Left kidney (tissue), 1 donor: ENCODE measurements at regions not wholly inside any gene's neighbourhood (a gene's known extent, or its start where the extent isn't known, plus 50 kb on each side); places are given as distances from the start of the nearest gene placed in this dataset.
"Not testable (repeated sequence)": the region's sequence is repeated elsewhere in the genome, so short reads cannot be mapped to it uniquely, and the experiment has no call there.

Experiments
- DNase-seq: peaks from one replicate; pipeline ENCODE4 v3.0.0-alpha.2; 2013

DNA sequence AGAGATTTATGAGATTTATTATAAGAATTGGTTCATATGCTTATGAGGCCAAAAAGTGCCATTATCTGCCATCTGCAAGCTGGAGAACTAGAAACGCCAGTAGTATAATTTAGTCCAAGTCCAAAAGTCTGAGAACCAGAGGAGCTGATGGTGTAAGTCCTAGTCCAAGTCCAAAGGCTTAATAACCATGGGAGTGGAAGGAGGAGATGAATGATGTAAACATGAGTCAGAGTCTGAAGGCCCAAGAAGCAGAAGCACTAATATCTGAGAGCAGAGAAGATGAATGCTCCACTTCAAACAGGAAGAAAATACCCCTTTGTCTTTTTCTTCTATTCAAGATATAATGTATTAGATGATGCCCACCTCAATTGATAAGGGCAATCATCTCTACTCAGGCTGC, 185.7 kb downstream of the CGGBP1 start:
- no peak for DNase-seq

DNA sequence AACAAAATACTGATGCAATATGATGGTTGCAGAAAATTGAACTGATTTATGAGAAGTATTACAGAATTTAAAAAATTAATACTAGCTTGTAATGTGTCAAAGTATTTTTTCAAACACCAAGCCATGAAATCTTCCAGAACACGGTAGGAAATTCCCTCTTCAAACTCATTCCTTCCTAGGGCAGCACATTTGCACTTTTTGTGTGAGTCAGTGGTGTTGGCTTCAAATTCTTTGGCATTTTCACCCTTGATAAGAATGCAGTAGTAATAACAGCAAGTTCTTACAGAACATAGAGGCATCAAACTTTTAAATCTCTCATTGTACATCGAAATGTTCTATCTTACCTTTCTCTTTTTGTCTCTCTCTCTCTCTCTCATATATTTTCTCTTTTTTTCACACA, 191.8 kb downstream of the CGGBP1 start:
- no peak for DNase-seq

DNA sequence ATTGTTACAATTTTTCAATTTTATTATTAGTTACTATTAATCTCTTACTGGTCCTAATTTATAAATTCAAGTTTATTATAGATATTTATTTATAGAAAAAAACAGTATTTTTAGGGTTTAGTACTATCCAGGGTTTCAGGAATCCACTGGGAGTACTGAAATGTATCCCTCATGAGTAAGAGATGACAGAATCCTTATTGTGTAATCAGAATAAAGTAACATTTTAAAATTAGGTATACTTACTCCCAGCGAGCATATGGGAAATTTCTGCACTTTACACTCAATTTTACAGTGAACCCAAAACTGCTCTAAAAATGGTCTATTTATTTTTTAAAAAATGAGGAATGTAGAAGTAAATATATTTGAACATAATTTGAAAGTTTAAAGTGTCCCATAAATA, 202.7 kb downstream of the CGGBP1 start:
- no peak for DNase-seq

- DNase-seq = no peak
Observed at GRCh38 chr3:87855616-87856015, 203.2 kb downstream of the CGGBP1 start.

DNA sequence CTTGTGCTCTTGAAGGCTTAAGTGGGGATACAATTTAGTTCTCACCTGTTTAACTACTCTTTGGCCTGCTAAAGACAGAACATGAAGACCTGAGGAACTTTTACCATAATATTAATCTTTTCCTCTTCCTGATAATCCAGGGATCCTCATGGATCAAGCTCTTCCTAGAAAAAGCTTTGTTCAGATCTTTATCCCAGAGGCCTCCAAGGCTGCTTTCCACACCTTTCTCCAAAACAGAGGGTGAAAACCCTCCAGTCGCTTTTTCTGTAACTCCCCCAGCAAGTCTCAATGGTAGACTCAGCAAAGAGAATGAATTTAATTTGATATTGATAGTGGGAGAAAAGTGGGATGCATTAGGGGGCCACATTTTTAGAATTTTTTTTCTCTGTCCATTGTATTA, 203.6 kb downstream of the CGGBP1 start:
- DNase-seq = no peak

GRCh38 chr3:87848003-87848402, 210.8 kb downstream of the CGGBP1 start:
- DNase-seq = no peak

GRCh38 chr3:87837076-87837475, 221.7 kb downstream of the CGGBP1 start:
- DNase-seq = no peak

GRCh38 chr3:87836026-87836425, 222.8 kb downstream of the CGGBP1 start:
- DNase-seq = no peak

GRCh38 chr3:87835236-87835635, 223.6 kb downstream of the CGGBP1 start:
- DNase-seq = no peak

DNA sequence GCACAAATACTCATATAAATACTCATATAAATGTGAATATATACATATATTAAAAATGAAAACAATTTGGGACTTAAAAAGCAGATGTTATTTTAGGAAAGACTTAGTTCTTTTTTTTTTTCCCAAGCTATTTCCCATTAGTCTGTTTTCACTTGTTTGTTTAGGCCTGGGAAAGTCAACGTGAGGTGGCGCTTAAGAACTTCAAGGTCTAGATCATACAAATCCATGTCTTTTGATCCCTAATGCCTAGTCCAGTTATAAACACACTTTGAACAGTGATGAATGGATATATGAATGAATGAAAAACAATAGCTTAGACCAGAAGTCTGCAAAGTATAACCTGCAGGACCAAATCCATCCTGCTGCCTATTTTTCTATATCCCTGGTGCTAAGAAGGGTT, 224.5 kb downstream of the CGGBP1 start:
- DNase-seq = no peak

GRCh38 chr3:87833039-87833377, 225.8 kb downstream of the CGGBP1 start:
- no peak for DNase-seq

GRCh38 chr3:87828046-87828445, 230.8 kb downstream of the CGGBP1 start:
- no peak for DNase-seq

DNA sequence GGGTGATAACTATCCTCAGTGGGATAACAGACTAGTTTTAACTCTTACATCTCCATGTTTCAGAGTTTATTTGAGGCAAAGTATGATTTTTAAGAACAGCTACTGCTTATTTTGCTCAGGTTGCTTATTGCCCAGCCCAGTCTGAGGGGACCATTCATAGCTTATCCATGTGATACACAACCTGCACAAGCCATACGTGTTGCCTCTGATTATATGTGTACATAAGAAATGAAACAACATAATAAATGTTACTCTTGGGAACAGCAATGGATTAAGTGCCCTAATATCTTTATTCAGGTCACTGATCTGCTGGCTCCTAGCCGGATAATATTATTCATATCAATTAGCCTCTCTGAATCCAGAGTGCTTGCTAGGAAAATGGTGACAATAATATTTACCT, 236.2 kb downstream of the CGGBP1 start:
- DNase-seq = no peak

- not testable (repeated sequence) for DNase-seq
Observed at GRCh38 chr3:87813503-87813902, 245.3 kb downstream of the CGGBP1 start.

DNA sequence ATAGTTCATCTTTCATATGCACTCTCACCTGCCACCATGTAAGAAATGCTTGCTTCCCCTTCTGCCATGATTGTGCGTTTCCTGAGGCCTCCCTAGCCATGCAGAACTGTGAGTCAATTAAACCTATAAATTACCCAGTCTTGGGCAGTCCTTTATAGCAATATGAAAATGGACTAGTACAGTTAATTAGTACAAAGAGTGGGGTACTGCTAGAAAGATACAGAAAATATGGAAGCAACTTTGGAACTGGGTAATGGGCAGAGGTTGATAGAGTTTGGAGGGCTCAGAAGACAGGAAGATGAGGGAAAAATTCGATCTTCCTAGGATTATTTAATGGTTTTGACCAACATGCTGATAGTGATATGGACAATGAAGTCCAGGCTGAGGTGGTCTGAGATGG, 246.9 kb downstream of the CGGBP1 start:
- no peak for DNase-seq

DNA sequence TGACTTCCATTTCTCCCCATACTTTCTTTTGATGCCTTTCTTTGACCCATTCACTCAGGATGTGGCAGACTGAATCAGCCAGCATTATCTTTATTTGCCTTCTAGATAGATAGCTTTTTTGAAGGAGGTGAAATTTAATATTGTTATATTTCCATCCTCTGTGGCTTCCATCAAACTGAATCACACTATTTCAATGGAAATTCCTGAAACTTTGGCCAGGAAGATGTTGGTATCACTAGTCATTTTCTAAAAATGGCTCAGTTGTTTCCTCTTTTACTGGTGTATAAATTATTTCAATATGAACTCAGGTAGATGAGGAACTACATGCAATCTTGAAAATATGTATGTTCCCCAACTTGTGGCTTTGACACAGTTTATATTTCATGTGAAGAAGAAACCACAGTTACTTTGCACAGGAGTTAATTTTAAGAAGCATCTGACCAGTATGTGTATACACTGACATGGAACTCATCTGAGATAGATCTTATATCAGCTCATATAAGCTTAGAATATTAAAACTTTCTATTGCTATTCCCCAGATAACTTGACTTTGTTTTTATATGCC, 248.3 kb downstream of the CGGBP1 start:
- DNase-seq = no peak

DNA sequence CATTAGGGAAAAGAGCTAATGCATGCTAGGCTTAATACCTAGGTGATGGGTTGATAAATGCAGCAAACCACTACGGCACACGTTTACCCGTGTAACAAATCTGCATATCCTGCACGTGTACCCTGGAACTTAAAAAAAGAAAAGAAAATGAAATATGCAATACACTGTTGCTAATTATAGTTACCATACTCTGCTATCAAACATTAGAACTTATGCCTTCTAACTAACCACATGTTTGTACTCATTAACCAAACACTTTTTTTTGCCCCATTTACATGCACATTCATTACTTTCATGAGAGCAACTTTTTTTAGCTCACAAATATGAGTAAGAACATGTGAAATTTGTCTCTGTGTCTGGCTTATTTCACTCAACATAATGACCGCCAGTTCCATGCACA, 253.1 kb downstream of the CGGBP1 start:
- no peak for DNase-seq

GRCh38 chr3:87801409-87801808, 257.4 kb downstream of the CGGBP1 start:
- DNase-seq = no peak

DNA sequence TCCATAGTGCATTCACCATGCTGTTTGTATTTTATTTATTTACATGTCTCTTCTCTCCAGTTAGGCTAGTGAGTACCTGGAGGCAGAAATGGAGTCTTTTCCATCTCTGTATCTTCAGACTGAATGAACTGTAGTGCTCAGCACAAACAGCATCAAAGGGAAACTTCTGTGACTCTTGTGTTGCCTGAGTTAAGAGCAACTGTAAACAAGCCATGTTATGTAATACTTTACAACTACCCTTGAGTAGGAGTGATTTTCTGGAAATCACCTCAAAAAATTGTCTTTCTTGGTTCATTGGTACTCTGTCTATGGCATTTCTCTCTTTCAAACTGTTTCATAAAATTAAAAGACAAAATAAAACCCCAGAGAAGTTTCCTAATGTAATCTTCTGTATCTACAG, 258.3 kb downstream of the CGGBP1 start:
- DNase-seq = no peak

- DNase-seq = no peak
Observed at GRCh38 chr3:87798567-87798947, 260.2 kb downstream of the CGGBP1 start.

DNA sequence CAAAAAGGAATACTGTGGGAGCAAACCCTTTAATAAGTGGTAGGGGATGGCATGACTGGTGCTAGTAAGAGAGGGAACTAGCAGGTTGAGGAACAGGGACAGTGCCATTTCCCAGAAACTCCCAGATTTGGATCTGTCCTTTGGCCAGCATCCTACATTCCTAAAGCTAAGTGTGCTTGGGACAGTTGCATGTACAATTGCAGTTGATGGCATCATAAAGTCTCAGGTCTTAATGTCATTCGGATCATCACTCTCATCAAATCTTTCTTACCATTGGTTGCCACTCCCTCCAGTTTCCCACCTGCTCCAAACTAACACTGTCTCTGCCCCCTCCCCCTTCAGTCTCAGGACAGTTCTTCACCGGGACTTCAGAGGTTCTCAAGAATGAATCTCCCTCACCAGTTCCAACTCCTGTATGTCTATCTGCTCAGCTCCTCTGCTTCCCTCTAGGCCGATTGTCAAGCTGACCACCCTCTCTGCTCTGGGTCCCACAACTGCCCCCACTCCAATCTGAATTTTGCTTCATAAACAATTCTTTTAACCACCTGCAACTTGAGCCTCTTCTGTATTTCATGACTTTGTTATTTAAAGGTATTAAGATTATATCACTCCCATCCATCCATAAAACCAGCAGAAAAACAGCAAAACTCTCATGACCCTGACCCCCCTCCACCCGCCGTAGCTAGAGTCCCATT, 260.8 kb downstream of the CGGBP1 start:
- no peak for DNase-seq

DNA sequence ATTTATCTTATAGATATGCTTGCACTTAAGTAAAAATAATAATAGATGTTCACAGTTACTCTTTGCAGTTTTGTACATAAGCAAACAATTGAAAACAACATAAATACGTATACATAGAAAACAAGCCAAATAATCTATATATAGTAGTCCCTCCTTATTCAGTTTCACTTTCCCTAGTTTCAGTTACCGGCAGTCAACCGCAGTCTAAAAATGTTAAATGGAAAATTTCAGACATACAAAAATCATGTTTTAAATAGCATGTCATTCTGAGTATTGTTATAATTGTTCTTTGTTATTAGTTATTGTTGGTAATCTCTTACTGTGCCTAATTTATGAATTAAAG, 262.0 kb downstream of the CGGBP1 start:
- DNase-seq = no peak

DNA sequence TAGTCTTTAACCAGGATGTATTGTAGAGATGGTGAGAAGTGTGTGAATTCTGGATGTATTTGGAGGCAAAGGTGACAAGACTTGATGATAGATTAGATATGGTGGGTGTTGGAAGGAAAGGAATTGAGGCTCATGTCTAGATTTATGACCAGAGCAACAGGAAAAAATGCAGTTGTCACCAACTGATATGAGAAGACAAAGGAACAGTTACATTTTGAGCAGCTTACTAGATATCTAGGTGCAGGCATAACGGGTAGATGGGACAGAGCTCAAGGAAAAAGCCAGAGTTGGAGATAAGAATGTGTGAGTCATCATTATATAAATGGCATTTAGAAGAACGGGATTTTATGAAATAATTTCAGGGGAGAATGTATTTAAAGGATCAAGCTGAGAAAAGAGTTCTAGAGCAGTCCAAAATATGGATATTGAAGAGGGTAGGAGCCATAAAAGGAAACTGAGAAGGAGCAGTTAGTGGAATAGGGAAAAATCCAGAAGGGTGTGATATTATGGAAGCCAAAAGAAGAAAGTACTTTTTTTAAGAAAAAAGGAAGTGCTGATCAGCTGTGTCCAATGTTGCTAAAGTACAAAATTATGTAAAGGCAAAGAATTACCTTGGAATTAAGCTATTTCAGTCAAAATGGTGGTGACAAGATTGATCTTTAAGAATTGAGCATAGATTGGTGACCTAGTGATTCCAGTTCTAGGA, 262.5 kb downstream of the CGGBP1 start:
- no peak for DNase-seq

DNA sequence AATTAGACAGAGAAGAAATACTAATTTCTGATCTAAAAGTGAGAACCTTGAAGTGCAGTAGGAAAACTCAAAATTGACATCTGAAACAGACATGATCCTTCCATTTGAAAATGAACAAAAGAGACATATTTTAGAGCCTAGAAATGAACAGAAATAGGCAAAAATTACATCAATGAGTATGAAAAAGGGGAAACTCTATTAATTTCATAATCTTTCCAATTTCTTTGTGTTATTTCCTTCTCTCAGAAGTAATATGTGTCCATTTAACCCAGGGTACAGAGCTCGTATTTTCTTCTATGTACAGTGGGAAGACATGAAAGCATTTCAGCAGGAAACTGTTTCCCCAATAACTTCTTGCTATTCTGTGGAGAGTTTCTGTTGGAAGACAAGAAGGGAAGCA, 263.1 kb downstream of the CGGBP1 start:
- no peak for DNase-seq
